Keratinocyte (primary cell): ENCODE measurements at regions not wholly inside any gene's neighbourhood (a gene's known extent, or its start where the extent isn't known, plus 50 kb on each side); places are given as distances from the start of the nearest gene placed in this dataset.

Experiments used
- CTCF ChIP-seq, 3 experiments: IDR thresholded peaks in 1 of 3; conservative IDR thresholded peaks in 1 of 3; optimal IDR thresholded peaks in 1 of 3; 2 replicates in 2 of 3; 3 replicates in 1 of 3; pipeline versions ENCODE3 to v1.5.1; 2011; ENCODE audit warnings: low read length in 3 of 3, mild to moderate bottlenecking in 3 of 3, moderate library complexity in 2 of 3, control low read depth in 1 of 3, inconsistent platforms in 1 of 3; ENCODE audit not compliant: insufficient read depth in 2 of 3; ENCODE audit errors: extremely low read depth in 1 of 3
- EZH2 ChIP-seq: IDR thresholded peaks from one replicate; pipeline ENCODE4 v1.6.1; 2012; ENCODE audit warnings: inconsistent platforms, mild to moderate bottlenecking, low read length, moderate library complexity

DNA sequence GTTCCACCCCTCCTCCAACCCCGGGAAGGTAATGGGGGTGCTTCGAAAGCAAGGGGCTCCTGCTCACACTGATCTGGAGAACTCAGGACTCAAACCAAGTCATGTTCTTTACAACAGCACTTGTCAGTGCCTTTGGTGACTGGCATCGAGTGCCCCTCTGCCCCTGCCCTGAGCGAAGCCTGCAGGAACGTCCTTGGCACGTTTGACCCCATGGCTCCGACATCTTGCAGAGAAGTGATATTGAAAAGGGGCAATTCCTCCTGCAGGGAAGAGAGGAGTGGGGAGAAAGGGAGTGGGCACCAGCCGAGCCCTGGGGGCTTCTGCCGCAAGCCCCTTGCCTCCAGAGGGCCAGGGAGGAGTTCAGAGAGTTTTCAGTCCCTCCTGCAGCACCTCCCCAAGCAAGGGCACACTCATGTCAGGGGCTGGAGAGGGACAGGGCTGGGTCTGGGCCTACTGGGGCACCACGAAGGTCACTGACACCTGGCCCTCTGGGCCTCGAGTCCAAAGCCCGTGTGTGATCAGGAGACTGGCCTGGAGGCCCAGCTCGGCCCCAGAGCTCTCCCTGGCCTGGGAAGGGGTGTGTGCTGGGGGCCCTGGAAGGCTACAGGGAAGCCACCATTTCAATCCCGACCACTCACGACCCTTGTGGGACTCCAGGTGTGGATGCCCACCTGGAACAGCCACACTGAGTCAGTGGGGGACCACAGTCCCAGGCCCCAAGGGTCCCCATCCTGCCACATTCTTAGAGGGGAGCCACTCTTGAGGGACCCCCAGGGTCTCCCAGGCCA lies 94.9 kb upstream of the NKX1-1 start:
- TF ChIP-seq CTCF (optimal IDR thresholded peaks at IDR 0.05 in 1 of 3, IDR thresholded peaks at IDR 0.05 in 1 of 3, conservative IDR thresholded peaks at IDR 0.05 in 1 of 3; ENCODE audit: extremely low read depth in 1 of 3, insufficient read depth in 2 of 3, low read length in 3 of 3) (no peak), EZH2 (no peak)
